Astrocyte of the cerebellum (primary cell): ENCODE measurements at regions not wholly inside any gene's neighbourhood (a gene's known extent, or its start where the extent isn't known, plus 50 kb on each side); places are given as distances from the start of the nearest gene placed in this dataset.

ENCODE experiments used
- DNase-seq: peaks from one replicate; pipeline ENCODE4 v3.0.0-alpha.2; 2011; ENCODE audit warnings: low read depth
- H3K4me3 ChIP-seq: 2 replicates; pipeline ENCODE4 v1.5.1; 2011; ENCODE audit warnings: mild to moderate bottlenecking, low read depth, low read length, moderate library complexity
- in situ Hi-C: cut with HindIII; loops from 2 replicates; pipeline ENCODE4 v1.10.0; 2017; ENCODE audit warnings: low sequenced_read_pairs
- TF ChIP-seq, protein P1 (sequence below): IDR thresholded peaks from 2 replicates; pipeline ENCODE4 v1.5.1; 2012; ENCODE audit warnings: low read length, low read depth, moderate library complexity, mild to moderate bottlenecking; ENCODE audit errors: missing control alignments

DNA sequence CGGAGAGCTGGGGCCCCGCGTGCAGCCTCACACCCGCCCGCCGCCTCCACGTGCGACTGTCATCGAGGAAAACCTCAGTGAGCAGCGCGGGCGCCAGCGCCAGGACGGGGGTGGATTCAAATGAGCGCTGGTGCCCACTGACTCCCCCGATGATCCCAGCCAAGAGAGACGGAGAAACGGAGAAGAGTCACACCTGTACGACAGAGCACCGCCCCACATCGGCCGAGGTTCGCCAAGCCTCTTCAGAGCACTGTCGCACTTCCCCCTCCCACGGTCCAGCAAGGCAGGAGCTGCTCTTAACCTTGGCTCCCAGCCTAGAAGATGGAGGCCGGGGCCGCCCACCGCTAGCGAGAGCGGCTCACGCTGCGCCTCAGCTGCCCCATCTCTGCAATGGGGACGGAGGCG, 130.9 kb upstream of the IQSEC1 start:
- DNase-seq, result no peak
- H3K4me3 ChIP-seq, result no peak overlapping the region
- in situ Hi-C loops, result no loop called here
- TF ChIP-seq, protein P1, sequence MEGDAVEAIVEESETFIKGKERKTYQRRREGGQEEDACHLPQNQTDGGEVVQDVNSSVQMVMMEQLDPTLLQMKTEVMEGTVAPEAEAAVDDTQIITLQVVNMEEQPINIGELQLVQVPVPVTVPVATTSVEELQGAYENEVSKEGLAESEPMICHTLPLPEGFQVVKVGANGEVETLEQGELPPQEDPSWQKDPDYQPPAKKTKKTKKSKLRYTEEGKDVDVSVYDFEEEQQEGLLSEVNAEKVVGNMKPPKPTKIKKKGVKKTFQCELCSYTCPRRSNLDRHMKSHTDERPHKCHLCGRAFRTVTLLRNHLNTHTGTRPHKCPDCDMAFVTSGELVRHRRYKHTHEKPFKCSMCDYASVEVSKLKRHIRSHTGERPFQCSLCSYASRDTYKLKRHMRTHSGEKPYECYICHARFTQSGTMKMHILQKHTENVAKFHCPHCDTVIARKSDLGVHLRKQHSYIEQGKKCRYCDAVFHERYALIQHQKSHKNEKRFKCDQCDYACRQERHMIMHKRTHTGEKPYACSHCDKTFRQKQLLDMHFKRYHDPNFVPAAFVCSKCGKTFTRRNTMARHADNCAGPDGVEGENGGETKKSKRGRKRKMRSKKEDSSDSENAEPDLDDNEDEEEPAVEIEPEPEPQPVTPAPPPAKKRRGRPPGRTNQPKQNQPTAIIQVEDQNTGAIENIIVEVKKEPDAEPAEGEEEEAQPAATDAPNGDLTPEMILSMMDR, result no peak

DNA sequence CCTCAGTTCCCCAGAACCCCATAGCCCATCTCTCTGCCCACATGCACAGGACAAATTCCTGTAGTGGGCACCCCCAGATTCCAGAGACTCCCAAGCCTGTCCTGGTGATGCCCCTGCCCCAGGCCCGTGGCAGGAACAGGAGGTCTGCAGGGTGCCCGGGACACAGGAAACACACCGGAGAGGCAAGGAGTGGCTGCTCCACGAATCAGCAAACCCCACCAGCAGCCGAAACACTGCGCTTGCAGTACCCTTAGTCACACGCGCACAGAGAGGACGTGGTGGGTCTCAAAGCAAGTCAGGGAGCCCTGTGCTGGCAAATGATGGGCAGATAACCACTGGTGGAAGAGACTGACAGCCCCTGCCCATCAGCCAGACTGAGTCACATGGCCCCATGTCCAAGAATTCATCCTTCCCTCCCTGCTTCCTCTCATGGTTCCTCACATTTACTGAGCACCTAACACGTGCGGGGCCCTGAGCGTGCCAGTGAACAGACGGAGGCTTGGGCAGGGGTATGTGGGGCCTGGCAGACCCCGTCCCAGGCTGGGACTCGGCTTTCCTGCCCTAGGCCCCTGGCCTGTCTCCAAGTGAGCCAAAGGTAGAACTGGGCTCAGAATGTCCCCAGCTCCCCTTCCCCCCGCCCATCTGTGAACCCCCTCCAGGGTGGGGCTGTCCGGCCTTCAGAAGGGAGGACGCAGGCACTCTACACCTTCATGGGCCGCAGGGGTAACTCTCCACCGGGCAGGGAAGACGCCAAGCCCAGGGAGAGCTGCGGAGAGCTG, 130.4 kb upstream of the IQSEC1 start:
- TF ChIP-seq, protein P1, result no peak
- in situ Hi-C loops, result no loop called here
- no peak overlapping the region for H3K4me3 ChIP-seq
- DNase-seq, result no peak

DNA sequence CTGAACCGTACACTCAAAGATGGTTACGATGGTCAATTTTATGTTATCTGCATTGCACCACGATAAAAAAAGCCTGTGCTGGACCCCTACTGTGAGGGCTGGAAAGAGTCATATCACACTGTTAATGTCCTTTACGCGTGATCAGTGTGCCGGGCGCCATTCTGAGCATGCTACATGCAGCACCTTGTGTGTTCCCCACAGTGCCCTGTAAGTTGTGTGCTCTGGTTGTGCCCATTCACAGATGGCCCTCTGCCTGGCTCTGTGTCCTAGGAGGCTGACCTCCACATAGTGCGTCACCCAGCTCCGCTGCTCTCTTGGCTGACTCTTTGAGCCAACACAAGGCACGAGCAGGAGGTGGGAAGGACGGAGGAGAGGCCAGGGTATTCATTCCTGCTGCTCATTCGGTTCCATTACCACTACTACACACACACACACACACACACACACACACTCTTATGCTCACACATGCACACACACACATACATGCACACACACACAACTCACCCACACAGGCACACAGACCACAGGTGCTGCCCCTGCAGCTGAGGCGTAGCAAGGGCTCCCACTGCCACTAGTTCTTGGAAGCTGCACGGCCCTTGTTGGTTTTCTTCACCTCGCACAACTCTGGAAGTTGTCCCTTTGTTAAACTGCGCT, 129.6 kb upstream of the IQSEC1 start:
- no peak for DNase-seq
- H3K4me3 ChIP-seq, result no peak overlapping the region
- in situ Hi-C loops, result no loop called here
- TF ChIP-seq, protein P1, result no peak

DNA sequence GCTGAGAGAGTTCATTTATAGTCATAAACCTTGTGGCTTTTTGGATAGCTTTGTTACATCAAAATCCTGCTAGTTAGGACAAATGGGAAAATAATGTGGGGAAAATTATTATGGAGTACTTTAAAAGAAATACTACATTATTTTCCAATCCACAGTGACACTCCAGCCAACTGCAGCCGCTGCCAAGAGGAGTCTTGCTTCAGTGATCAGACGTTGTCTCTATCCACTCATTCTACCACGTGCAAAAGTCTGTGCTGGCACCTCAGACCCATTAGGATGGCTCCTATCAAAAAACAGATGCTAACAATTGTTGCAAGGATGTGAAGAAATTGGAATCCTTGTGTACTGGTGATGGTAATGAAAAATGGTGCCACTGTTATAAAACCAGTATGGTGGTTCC, 128.6 kb upstream of the IQSEC1 start:
- in situ Hi-C loops, result no loop called here
- TF ChIP-seq, protein P1, result no peak
- DNase-seq, result no peak

DNA sequence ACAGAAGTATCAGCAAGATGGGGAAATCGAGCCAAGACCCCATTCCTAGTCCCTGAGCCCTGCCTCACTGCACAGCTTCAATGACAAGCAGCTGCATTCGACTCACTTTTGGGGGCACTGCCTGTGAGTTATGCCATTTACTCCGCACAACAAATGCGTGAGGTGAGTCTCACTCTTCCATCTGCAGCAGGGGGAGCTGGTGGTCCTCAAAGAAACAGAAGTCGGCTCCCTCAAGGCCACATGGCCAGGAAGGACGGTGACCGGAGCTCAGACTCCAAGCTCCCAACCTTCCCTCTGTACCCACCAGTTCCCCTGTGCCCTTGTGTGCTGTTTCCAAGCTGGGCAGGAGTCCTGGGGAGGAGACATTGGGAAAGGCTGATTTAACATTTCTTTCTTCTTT, 127.7 kb upstream of the IQSEC1 start:
- no peak overlapping the region for H3K4me3 ChIP-seq
- TF ChIP-seq, protein P1, result peak; percentile 22
- in situ Hi-C loops, result no loop called here
- peak; percentile 6 for DNase-seq

More for the DNA sequence above, 128.6 kb upstream of the IQSEC1 start:
- no peak overlapping the region for H3K4me3 ChIP-seq

DNA sequence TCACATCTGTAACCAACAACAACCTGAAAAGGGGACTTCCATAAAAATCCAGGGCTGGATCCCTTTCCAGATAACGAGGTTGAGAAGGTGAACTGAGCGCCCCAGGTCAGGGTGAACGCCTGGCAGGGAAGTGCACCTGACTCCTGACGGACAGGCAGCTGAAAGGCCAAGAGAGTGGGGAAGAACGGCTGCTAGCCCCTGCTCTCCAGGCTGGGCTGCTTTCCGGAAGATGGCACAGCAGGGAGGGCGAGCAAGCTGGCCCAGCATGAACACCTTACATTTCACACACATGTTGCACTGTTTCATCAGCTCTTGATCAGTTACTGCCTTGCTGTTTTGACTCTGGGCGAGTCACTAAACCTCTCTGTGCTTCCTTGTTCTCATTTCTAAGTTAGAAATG, 127.2 kb upstream of the IQSEC1 start:
- in situ Hi-C loops, result no loop called here
- TF ChIP-seq, protein P1, result no peak

More for the DNA sequence above, 127.2 kb upstream of the IQSEC1 start:
- no peak overlapping the region for H3K4me3 ChIP-seq
- DNase-seq, result no peak
